SW480 (cell line): ENCODE measurements at regions not wholly inside any gene's neighbourhood (a gene's known extent, or its start where the extent isn't known, plus 50 kb on each side); places are given as distances from the start of the nearest gene placed in this dataset.
"Not testable (repeated sequence)": the region's sequence is repeated elsewhere in the genome, so short reads cannot be mapped to it uniquely, and the experiment has no call there.

ENCODE experiments used
- DNase-seq: peaks from one replicate; pipeline ENCODE4 v3.0.0-alpha.2; 2016; ENCODE audit warnings: low spot score

GRCh38 chr5:36390640-36391039 is 88.9 kb upstream of the RANBP3L start:
- no peak for DNase-seq

- no peak for DNase-seq
Measured at GRCh38 chr5:36392186-36392585, 90.5 kb upstream of the RANBP3L start.

- DNase-seq = no peak
Measured at GRCh38 chr5:36392818-36393217, 91.1 kb upstream of the RANBP3L start.

- DNase-seq = no peak
Measured at GRCh38 chr5:36393656-36394428, 92.1 kb upstream of the RANBP3L start.

GRCh38 chr5:36395260-36395659 is 93.6 kb upstream of the RANBP3L start:
- DNase-seq = no peak

GRCh38 chr5:36395947-36396346 is 94.2 kb upstream of the RANBP3L start:
- DNase-seq = not testable (repeated sequence)

GRCh38 chr5:36396640-36397039 is 94.9 kb upstream of the RANBP3L start:
- no peak for DNase-seq

GRCh38 chr5:36397901-36398536 is 96.3 kb upstream of the RANBP3L start:
- DNase-seq = peak; percentile 35

- DNase-seq = no peak
Measured at GRCh38 chr5:36402512-36402906, 100.8 kb upstream of the RANBP3L start.

GRCh38 chr5:36403632-36404311 is 102.1 kb upstream of the RANBP3L start:
- no peak for DNase-seq

- DNase-seq = no peak
Measured at GRCh38 chr5:36406023-36406422, 104.3 kb upstream of the RANBP3L start.

GRCh38 chr5:36407396-36407795 is 105.7 kb upstream of the RANBP3L start:
- no peak for DNase-seq

- DNase-seq = not testable (repeated sequence)
Measured at GRCh38 chr5:36409711-36410110, 108.0 kb upstream of the RANBP3L start.

- DNase-seq = not testable (repeated sequence)
Measured at GRCh38 chr5:36410672-36411071, 109.0 kb upstream of the RANBP3L start.

- DNase-seq = peak; percentile 62
Measured at GRCh38 chr5:36414869-36415282, 113.2 kb upstream of the RANBP3L start.

- DNase-seq = no peak
Measured at GRCh38 chr5:36416605-36417004, 114.9 kb upstream of the RANBP3L start.

- no peak for DNase-seq
Measured at GRCh38 chr5:36417221-36417620, 115.5 kb upstream of the RANBP3L start.

- DNase-seq = no peak
Measured at GRCh38 chr5:36417668-36418067, 116.0 kb upstream of the RANBP3L start.

GRCh38 chr5:36418152-36418979 is 116.7 kb upstream of the RANBP3L start:
- DNase-seq = no peak

GRCh38 chr5:36421256-36421655 is 119.6 kb upstream of the RANBP3L start:
- DNase-seq = no peak

GRCh38 chr5:36422952-36423351 is 121.2 kb upstream of the RANBP3L start:
- DNase-seq = peak; percentile 66
